Colonic mucosa (tissue), 4 donors: ENCODE measurements at regions not wholly inside any gene's neighbourhood (a gene's known extent, or its start where the extent isn't known, plus 50 kb on each side); places are given as distances from the start of the nearest gene placed in this dataset.

ENCODE experiments used
- DNase-seq: peaks from one replicate; pipeline ENCODE4 v3.0.0-alpha.2; 2020
- H3K27ac ChIP-seq: fragments of 200-600 bp; one replicate; pipeline ENCODE4 v1.8.0; 2021
- H3K27me3 ChIP-seq: fragments of 200-600 bp; one replicate; pipeline ENCODE4 v1.8.0; 2021
- H3K36me3 ChIP-seq: fragments of 200-600 bp; one replicate; pipeline ENCODE4 v1.8.0; 2021
- H3K4me1 ChIP-seq: fragments of 200-600 bp; one replicate; pipeline ENCODE4 v1.8.0; 2021; ENCODE audit warnings: mild to moderate bottlenecking
- H3K4me3 ChIP-seq: fragments of 200-600 bp; one replicate; pipeline ENCODE4 v1.8.0; 2021
- H3K9ac ChIP-seq, 2 donors: one replicate each; pipeline ENCODE4 v1.7.0; 2013; ENCODE audit warnings: control low read depth in 2 of 2, low read depth in 2 of 2, low read length in 2 of 2
- H3K9me3 ChIP-seq: fragments of 200-600 bp; one replicate; pipeline ENCODE4 v1.8.0; 2021
- CTCF ChIP-seq: fragments of 200-600 bp; IDR thresholded peaks from one replicate; pipeline ENCODE4 v1.8.0; 2022; ENCODE audit warnings: antibody characterized with exemption, mild to moderate bottlenecking
- intact Hi-C: fragments of 100-400 bp; cut with DNase I; formaldehyde crosslinking; loops from one replicate; pipeline ENCODE4 v1.14.1; 2022
- donor health status: healthy.
- donor health status: DM: no; HTN: no; CAD: no.
- donor health status: DM: no; HTN: no; CAD: no.

- Histone ChIP-seq H3K27ac (no peak overlapping the region), H3K9ac (no peak overlapping the region), H3K9me3 (no peaks in the 10 kb centered on the region), H3K27me3 (no peaks in the 10 kb centered on the region), H3K36me3 (no peaks in the 10 kb centered on the region), H3K4me3 (no peak overlapping the region), H3K4me1 (no peaks in the 10 kb centered on the region)
- TF ChIP-seq CTCF, result no peak
- intact Hi-C loops, result no loop called here
- DNase-seq, result no peak
Measured at GRCh38 chr9:86836797-86837196, 110.5 kb downstream of the GAS1 start.

- TF ChIP-seq CTCF, result no peak
- H3K27ac ChIP-seq, result no peak overlapping the region
- no peak overlapping the region for H3K9ac ChIP-seq
- DNase-seq, result no peak
- H3K9me3 ChIP-seq, result no peaks in the 10 kb centered on the region
- no peaks in the 10 kb centered on the region for H3K36me3 ChIP-seq
- no peaks in the 10 kb centered on the region for H3K27me3 ChIP-seq
- intact Hi-C loops, result no loop called here
- no peaks in the 10 kb centered on the region for H3K4me1 ChIP-seq
- no peak overlapping the region for H3K4me3 ChIP-seq
Measured at GRCh38 chr9:86836266-86836665, 111.0 kb downstream of the GAS1 start.

- no peak for DNase-seq
- Histone ChIP-seq H3K4me1 (no peaks in the 10 kb centered on the region), H3K9ac (no peak overlapping the region), H3K9me3 (no peaks in the 10 kb centered on the region), H3K27ac (no peak overlapping the region), H3K4me3 (no peak overlapping the region), H3K27me3 (no peaks in the 10 kb centered on the region), H3K36me3 (no peaks in the 10 kb centered on the region)
- no peak for TF ChIP-seq CTCF
- intact Hi-C loops, result no loop called here
Measured at GRCh38 chr9:86830356-86830755, 117.0 kb downstream of the GAS1 start.

GRCh38 chr9:86829496-86830046 is 117.7 kb downstream of the GAS1 start:
- Histone ChIP-seq H3K4me3 (no peak overlapping the region), H3K4me1 (no peaks in the 10 kb centered on the region), H3K9ac (no peak overlapping the region), H3K27ac (no peak overlapping the region), H3K36me3 (no peaks in the 10 kb centered on the region), H3K27me3 (no peaks in the 10 kb centered on the region), H3K9me3 (no peaks in the 10 kb centered on the region)
- TF ChIP-seq CTCF, result no peak
- DNase-seq, result no peak
- intact Hi-C loops, result no loop called here

- H3K9me3 ChIP-seq, result no peaks in the 10 kb centered on the region
- intact Hi-C loops, result no loop called here
- H3K27ac ChIP-seq, result no peak overlapping the region
- no peaks in the 10 kb centered on the region for H3K36me3 ChIP-seq
- no peaks in the 10 kb centered on the region for H3K27me3 ChIP-seq
- no peak overlapping the region for H3K9ac ChIP-seq
- H3K4me1 ChIP-seq, result no peaks in the 10 kb centered on the region
- no peak overlapping the region for H3K4me3 ChIP-seq
- TF ChIP-seq CTCF, result no peak
- DNase-seq, result no peak
Measured at GRCh38 chr9:86828631-86829030, 118.7 kb downstream of the GAS1 start.
